H1 (cell line): ENCODE measurements at regions not wholly inside any gene's neighbourhood (a gene's known extent, or its start where the extent isn't known, plus 50 kb on each side); places are given as distances from the start of the nearest gene placed in this dataset.

ENCODE experiments used
- ASH2L ChIP-seq: fragments of 200-600, 300-600 bp; sonication (generic); IDR thresholded peaks from one replicate; pipeline ENCODE4 v1.7.1; 2017; ENCODE audit warnings: low read length
- BRCA1 ChIP-seq: IDR thresholded peaks from 2 replicates; pipeline ENCODE4 v1.6.1; 2012; ENCODE audit warnings: low read depth, low read length, improper control_type of control experiment
- CEBPB ChIP-seq: IDR thresholded peaks from 2 replicates; pipeline ENCODE4 v1.6.1; 2012; ENCODE audit warnings: low read depth, low read length
- CHD2 ChIP-seq: IDR thresholded peaks from 2 replicates; pipeline ENCODE4 v1.6.1; 2012; ENCODE audit warnings: low read length, improper control_type of control experiment
- CTCF ChIP-seq, 3 experiments: IDR thresholded peaks; 1 replicate in 2 of 3; 2 replicates in 1 of 3; pipeline versions ENCODE4 v1.5.1 to v1.6.1; 2011; ENCODE audit warnings: low read length in 3 of 3, mild to moderate bottlenecking in 3 of 3, inconsistent platforms in 2 of 3, low read depth in 1 of 3, moderate library complexity in 1 of 3; ENCODE audit not compliant: insufficient read depth in 1 of 3; ENCODE audit errors: control extremely low read depth in 1 of 3
- EGR1 ChIP-seq: IDR thresholded peaks from 2 replicates; pipeline ENCODE4 v1.6.1; 2011; ENCODE audit warnings: low read depth, low read length, borderline replicate concordance
- EP300 ChIP-seq, 2 experiments: IDR thresholded peaks; 1 replicate in 1 of 2; 2 replicates in 1 of 2; pipeline ENCODE4 v1.6.1; 2011 to 2012; ENCODE audit warnings: low read depth in 2 of 2, low read length in 2 of 2, mild to moderate bottlenecking in 2 of 2, borderline replicate concordance in 1 of 2, inconsistent platforms in 1 of 2, moderate library complexity in 1 of 2
- EZH2 ChIP-seq: fragments of 200-600 bp; sonication (generic); IDR thresholded peaks from 2 replicates; pipeline ENCODE4 v1.7.1; 2012; ENCODE audit warnings: low read depth, mild to moderate bottlenecking, moderate library complexity, low read length, inconsistent platforms; ENCODE audit not compliant: severe bottlenecking
- HDAC6 ChIP-seq: IDR thresholded peaks from one replicate; pipeline ENCODE4 v1.7.1; 2012; ENCODE audit warnings: low read depth, mild to moderate bottlenecking, inconsistent platforms, low read length, moderate library complexity
- MAX ChIP-seq: IDR thresholded peaks from 2 replicates; pipeline ENCODE4 v1.6.1; 2012; ENCODE audit warnings: inconsistent platforms
- POLR2AphosphoS5 ChIP-seq: IDR thresholded peaks from 2 replicates; pipeline ENCODE4 v1.6.1; 2011; ENCODE audit warnings: low read depth, low read length
- SAP30 ChIP-seq: fragments of 300-600 bp; sonication (generic); IDR thresholded peaks from 2 replicates; pipeline ENCODE4 v1.7.1; 2012; ENCODE audit warnings: low read length, moderate library complexity, mild to moderate bottlenecking, inconsistent platforms; ENCODE audit not compliant: insufficient read depth, insufficient replicate concordance
- SP1 ChIP-seq: IDR thresholded peaks from 2 replicates; pipeline ENCODE4 v1.6.1; 2011; ENCODE audit warnings: low read depth, low read length
- USF2 ChIP-seq: IDR thresholded peaks from 2 replicates; pipeline ENCODE4 v1.6.1; 2011; ENCODE audit warnings: low read length, improper control_type of control experiment

DNA sequence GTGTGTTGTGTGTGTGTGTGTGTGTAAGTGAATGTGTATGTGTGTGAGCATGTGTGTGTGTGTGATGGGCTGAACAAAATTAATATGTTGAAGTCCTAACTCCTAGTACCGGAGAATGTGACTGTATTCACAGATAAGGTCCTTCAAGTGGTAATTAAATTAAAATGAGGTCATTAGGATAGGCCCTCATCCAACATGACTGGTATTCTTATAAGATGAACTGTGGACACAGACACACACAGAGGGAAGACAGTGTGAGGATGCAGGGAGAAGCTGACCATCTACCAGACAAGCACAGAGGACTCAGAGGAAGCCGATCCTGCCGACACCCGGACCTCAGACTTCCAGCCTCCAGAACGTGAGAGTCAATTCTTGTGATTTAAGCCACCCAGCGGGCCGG is 91.2 kb upstream of the PGBD5 start:
- TF ChIP-seq CTCF (IDR thresholded peaks at IDR 0.05; ENCODE audit: control extremely low read depth in 1 of 3, insufficient read depth in 1 of 3, low read depth in 1 of 3, low read length in 3 of 3) (no peak), SAP30 (no peak), MAX (no peak), EP300 (IDR thresholded peaks at IDR 0.05; ENCODE audit: borderline replicate concordance in 1 of 2, low read depth in 2 of 2, low read length in 2 of 2) (no peak), SP1 (no peak), HDAC6 (no peak), EZH2 (no peak), BRCA1 (no peak), CEBPB (no peak), USF2 (no peak), CHD2 (no peak), POLR2AphosphoS5 (no peak), EGR1 (no peak), ASH2L (no peak)
